Left colon (tissue), 2 donors: ENCODE measurements at regions not wholly inside any gene's neighbourhood (a gene's known extent, or its start where the extent isn't known, plus 50 kb on each side); places are given as distances from the start of the nearest gene placed in this dataset.

Experiments
- ATAC-seq: fragments of 200-7000 bp; cut with Tn5 transposase; one replicate; pipeline ENCODE4 v1.9.1; 2020; ENCODE audit warnings: mild to moderate bottlenecking, moderate library complexity
- DNase-seq, 2 donors: peaks; one replicate each; pipeline ENCODE4 v3.0.0-alpha.2; 2020
- intact Hi-C, 2 donors: fragments of 100-400 bp; cut with DNase I in 1 of 2; cut with micrococcal nuclease in 1 of 2; formaldehyde crosslinking; loops; one replicate each; pipeline versions ENCODE4 v1.11.2 to v1.14.0; 2022; cut with DNase I, micrococcal nuclease
- donor health status: DM: no; HTN: no; CAD: no.
- donor health status: DM: yes; HTN: yes; CAD: no.

DNA sequence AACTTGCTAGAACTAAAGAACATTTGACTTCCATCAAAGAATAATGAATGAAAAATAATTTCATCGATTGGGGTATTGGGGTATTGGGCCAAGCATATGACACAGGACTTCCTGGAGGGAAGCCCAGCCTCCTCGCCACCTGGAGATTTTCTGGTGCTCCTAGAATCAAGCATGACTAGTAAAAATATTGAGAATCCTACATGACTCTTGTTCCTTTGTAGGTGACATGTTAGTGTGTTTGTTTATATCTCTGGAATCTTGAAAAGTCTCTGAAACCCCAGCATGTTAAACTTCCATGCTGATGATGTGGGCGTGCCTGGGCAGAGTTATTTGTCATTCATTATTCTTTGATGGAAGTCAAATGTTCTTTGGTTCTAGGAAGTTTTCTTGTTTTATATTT, 90.1 kb upstream of the EPHB3 start:
- ATAC-seq: no peak
- intact Hi-C loops: no loop called here
- no peak for DNase-seq

DNA sequence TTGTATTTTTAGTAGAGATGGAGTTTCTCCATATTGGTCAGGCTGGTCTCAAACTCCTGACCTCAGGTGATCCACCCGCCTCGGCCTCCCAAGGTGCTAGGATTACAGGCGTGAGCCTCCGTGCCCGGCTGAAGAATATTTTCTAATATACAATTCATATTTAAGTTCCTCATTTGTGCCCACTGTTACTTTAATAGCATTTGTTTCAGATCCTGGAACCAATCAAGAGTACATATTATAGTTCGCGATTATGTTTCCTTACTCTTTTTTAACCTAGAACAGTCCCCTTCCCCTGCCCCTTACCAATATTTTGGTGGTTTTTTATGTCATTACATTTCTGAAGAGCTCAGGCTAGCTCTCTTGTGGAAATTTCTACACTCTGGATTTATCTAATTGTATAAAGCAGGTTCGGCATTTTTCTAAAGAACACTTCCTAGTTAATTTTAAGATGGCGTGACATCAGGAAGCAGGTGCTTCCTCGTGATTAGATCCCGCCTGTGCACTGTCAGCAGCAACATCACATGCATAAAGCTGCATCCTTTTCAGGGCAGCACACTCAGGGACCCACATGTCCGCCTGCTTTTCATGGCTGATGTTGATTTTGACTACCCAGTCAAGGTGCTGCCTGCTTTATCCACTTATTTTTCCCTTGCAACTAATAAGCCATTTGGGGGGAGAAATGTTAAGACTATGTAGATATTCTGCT, 88.7 kb upstream of the EPHB3 start:
- peak in 1 of 2 donors; percentile 39 for DNase-seq
- intact Hi-C loops: no loop called here
- ATAC-seq: peak; percentile 29

DNA sequence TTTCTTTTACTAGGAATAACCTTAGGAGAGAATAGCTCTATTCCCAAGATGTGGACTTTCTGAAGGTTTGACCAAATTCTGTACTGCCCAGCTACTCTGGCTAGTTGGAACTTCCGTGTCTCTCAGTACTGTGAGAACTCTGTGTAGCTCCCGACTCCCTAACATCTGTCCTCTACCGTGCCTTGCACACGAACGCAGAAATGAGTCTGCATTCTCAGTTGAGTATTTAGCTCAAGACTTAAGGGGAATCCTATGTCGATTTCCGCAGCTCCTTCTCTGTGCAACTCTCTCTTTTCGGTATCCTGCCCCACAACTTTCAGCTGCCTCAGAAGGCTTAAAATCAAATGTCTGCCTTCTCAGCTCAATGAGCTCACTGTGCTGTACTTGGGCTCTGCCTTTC, 86.7 kb upstream of the EPHB3 start:
- DNase-seq (no peak), ATAC-seq (no peak)
- intact Hi-C loops: no loop called here

DNA sequence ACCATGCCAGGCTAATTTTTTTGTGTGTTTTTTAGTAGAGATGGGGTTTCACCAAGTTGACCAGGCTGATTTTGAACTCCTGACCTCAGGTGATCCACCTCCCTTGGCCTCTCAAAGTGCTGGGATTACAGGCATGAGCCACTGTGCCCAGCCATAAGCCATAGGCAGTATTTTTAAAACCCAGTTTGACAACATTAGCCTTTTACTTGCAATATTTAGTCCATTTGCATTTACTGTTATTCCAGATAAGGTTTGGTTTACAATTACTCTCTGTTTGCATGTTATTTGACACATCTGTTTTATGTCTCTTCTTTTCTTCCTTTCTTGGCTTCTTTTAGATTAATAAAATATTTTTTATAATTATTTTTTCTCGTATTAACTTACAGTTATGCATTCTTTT, 83.6 kb upstream of the EPHB3 start:
- ATAC-seq (no peak), DNase-seq (no peak)
- intact Hi-C loops: no loop called here

DNA sequence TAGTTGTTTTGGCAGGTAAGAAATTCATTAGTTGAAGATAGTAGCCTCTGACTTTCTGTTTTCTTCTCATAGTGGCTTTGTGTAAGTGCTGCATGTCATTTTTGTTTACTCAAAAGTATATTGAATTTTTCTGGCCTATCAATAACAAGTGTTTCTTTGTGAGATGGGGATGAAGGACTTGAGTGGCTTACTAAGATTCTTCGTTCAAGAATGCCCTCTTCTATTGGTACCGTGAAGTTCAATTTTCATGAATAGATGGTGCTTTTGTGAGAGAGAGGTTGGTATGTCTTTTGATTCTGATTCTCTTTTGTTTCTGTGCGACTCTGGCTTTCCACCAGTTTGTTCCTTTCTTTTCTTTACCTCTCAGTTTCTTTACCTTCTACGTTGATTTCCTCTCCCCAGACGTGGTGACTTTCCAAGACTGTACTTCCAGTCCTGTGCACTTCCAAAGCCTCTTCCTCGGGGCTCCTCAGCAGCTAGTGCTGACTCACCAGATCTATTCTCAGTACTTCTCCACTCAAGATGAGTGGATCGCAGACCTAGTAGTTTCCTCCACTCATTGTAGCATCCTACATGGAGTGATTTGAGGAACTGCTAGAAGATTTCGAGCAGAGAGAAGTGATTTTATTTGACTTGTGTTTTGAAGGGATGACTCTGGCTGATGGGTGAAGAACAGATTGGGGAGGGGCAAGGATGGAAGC, 82.0 kb upstream of the EPHB3 start:
- intact Hi-C loops: no loop called here
- ATAC-seq: no peak
- no peak for DNase-seq

DNA sequence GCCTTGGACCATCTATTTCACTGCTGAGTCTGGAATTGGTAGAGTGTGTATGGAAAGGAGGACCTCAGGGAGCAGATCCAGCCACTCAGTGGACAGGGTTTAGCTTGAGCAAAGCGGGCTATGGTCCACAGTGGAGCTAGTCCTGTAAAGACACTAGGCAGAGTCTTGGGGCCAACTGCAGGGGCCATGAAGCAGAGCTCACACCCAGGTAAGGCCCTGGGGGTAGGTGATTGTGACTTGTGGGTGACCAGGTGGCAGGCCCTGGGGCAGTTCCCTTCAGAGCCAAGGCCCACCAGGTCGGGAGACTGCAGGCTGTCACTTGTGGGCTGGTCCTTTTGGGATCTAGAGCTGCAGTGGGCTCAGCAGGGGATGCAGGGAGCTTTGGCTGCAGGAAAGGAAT, 80.8 kb upstream of the EPHB3 start:
- DNase-seq (no peak), ATAC-seq (no peak)
- intact Hi-C loops: no loop called here

DNA sequence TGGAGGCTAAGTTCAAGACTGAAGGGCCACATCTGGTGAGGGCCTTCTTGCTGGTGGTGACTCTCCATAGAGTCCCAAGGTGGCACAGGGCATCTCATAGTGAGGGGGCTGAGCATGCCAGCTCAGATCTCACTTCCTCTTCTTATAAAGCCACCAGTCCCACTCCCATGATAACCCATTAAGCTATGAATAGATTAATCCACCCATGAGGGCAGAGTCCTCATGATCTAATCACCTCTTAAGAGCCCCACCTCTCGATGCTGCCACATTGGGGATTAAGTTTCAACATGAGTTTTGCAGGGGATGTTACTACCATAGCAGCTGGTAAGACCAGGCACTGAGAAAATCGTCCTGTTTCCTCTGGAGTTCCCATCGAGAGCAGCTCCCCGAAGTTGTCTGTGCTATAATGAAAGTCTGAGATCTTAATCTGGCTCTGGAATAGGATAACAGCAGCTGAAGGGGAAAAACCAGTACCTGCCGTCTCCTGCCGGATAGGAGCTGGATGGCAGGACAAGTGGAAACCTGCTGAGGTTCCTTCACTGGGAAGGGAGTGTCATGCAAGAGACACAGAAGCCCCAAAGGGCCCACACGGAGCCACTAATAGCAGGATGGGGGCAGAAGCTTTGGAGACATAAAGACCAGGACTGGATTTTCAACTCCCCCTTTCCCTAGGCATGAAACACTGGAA, 79.5 kb upstream of the EPHB3 start:
- intact Hi-C loops: no loop called here

DNA sequence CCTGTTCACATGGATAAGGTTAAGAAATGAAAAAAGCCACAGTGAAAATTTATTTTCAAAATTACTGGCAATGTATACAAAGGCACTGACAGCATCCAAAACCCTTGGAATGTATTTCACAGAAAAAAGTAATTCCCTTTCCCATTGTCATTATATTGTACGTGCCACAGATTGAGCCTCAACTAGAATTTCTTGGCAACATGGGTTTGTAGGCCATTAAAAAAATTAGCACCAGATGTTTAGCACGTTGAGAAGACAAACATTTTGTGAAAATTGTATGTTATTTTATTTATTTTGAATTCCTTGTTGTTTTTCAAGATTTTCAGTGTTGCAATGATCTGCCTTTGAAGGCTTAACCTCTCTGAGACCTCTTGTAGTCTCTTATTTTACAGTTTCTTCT, 76.3 kb upstream of the EPHB3 start:
- ATAC-seq: no peak
- DNase-seq: no peak
- intact Hi-C loops: no loop called here

More for the DNA sequence above, 79.5 kb upstream of the EPHB3 start:
- ATAC-seq (no peak), DNase-seq (no peak)

DNA sequence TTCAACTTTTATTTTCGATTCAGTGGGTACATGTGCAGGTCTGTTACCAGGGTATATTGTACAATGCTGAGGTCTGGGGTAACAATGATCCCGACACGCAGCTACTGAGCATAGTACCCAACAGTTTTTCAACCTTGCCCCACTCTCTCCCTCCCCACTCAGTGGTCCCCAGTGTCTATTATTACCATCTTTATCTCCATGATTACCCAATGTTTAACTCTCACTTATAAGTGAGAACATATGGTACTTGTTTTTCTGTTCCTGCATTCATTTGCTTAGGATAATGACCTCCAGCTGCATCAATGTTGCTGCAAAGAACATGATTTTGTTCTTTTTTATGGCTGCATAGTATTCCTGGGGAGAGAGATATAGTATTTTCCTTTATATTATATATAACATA, 75.7 kb upstream of the EPHB3 start:
- DNase-seq (no peak), ATAC-seq (no peak)
- intact Hi-C loops: no loop called here

DNA sequence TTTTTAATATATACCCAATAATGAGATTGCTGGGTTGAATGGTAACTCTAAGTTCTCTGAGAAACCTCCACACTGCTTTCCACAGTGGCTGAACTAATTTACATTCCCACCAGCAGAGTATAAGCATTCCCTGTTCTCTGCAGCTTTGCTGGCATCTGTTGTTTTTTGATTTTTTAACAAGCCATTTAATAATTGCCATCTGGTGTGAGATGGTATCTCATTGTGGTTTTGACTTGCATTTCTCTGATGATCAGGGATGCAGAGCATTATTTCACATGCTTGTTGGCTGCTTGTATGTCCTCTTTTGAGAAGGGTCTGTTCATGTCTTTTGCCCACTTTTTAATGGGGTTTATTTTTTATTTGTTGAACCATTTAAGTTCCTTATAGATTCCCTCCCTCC, 75.0 kb upstream of the EPHB3 start:
- intact Hi-C loops: no loop called here
- ATAC-seq: no peak

DNA sequence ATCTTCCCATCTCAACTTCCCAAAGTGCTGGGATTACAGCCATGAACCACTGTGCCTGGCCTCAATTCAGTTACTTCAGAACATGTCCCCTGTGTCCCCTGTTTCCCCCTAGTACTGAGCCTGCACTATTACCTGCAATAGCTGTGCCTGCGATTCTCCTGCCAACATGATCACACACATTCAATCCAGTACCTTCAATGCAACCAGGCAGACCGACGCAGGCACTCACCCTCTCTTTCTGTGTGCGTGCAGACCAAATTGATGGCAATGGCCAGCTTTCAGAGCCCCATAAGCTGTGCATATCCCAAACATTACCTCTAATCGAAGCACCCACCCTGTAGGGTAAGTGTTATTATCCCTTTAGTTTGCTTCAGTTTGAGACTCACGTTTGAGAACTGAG, 73.0 kb upstream of the EPHB3 start:
- ATAC-seq: no peak
- intact Hi-C loops: no loop called here
- DNase-seq: no peak

More for the DNA sequence above, 75.0 kb upstream of the EPHB3 start:
- no peak for DNase-seq

DNA sequence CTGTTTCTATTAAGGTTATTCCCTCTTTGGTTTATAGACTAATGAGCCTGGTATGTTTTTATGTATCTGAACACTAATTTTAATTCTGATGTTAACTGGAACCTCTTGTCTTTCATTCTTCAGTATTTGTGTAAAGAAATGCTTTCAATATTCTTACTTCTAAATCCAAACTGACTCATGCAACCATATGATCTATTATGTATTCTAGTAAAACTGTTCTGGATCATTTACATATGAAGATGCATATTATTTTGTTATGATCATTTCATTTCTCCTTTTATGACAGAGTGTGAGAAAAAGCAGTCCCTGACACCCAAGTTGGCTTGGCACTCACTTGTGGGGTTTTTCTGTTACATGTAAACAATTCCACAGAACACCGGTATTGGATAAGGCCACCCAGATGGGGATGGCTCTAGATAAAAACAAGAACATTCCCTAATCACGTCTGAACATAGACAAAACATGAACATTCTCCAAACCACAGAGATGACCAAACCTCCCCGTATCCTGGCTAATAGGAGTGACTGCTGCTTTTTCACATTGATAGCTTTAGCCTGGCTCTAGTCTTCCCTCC, 72.2 kb upstream of the EPHB3 start:
- no peak for DNase-seq
- intact Hi-C loops: no loop called here

DNA sequence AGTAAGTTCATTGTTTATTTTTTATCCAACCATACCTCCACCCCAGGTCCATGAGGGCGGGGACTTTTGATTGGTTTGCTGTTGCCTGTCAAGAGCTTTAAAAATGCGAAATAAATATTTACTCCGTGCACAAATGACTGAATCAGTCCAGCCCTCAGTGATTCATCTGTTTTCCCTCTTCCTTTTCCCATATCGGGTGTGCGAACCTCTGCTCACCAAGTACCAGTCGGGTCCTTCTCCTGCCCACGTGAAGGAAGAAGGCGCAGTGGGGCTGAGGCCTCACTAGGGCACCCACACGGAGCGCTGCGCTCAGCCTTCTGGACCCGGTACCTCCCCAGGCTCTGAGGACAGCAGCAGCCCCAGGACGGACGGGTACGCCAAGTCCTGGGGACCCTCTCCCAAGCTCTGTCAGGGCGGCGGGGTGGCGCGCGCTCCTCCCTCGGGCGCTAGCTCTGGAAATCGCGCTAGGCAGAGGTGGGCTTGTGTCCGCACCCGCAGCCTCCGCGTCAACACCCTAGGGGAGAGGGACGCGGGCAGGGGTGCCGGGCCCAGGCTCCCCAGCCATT, 70.5 kb upstream of the EPHB3 start:
- intact Hi-C loops: loop anchor here in 1 of 2 donors (10.0 kb wide), 1 partner anchor 76 kb away; no protein-coding TSS in a partner anchor
- DNase-seq (no peak), ATAC-seq (peak; percentile 11)

More for the DNA sequence above, 72.2 kb upstream of the EPHB3 start:
- no peak for ATAC-seq

DNA sequence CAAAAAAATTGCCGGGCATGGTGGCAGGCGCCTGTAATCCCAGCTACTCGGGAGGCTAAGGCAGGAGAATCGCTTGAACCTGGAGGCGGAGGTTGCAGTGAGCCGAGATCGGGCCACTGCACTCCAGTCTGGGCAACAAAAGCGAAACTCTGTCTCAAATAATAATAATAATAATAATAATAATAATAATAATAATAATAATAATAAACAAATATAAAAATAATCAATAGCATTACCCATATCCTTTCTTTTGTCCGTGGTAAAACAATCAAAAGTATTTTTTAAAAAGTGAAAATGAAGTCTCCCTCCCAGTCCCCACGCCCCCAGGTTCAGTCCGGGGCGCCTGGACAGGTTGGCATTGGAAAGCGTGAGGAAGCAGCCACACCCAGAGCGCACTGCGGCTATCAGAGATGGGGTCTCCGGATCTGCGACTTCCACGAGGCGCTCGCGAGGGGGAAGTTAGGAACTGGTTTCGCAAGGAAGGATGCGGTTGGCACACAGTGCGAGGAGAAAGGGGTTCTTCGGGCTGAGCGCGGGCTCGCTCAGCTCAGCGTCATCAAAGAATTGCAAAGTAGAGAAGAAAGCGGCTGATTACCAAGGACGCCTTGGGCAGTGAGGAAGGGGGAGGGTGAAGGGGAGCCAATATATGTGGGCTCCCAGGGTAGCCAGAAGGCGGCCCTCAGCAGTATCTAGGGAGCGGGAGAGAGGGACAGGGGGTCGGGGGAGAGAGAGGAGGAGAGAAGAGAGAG, 69.5 kb upstream of the EPHB3 start:
- intact Hi-C loops: loop anchor here in 1 of 2 donors (10.0 kb wide), 1 partner anchor 77 kb away; no protein-coding TSS in a partner anchor
- DNase-seq (peak in 1 of 2 donors; percentile 28), ATAC-seq (no peak)

DNA sequence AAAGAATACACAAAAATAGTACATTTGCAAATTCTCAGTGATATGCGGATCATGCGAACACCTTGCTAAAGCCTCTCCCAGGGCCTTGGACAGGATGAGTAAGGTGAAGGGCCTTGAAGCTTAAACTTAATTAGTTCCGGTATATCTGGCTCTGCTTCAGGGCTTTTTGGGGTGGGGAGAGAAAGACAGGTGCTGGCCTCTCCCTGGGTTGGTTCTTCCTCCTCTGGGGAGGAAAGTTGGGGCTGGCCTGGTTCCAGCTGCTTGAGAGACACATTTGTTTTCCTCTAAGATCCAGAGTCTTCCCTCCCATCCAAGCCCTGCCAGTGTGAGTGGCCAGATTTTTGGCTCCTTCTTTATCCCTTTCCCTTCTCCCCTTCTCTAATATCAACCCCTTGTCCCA, 64.7 kb upstream of the EPHB3 start:
- no peak for DNase-seq
- ATAC-seq: no peak
- intact Hi-C loops: loop anchor here in 1 of 2 donors (10.0 kb wide), 1 partner anchor 82 kb away; no protein-coding TSS in a partner anchor

DNA sequence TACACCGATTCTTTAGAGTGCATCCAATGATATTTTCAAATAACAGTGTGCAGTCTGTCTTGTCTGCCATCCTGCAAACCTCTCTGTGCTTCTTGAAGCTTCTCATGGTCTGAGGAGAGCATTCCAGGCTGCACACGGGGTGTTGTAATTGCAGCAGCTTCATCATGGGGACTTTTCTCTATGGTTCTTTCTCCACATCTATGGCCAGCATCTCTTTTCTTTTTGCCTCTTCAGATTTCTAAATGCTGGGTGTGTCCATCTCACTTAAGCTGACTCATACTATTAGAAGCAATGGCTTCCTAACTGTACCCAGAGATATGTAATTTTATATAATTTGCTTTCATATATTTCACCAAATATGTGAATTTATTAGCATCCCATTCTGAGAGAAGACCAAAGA, 63.8 kb upstream of the EPHB3 start:
- ATAC-seq (no peak), DNase-seq (no peak)
- intact Hi-C loops: loop anchor here in 1 of 2 donors (10.0 kb wide), 1 partner anchor 83 kb away; no protein-coding TSS in a partner anchor

DNA sequence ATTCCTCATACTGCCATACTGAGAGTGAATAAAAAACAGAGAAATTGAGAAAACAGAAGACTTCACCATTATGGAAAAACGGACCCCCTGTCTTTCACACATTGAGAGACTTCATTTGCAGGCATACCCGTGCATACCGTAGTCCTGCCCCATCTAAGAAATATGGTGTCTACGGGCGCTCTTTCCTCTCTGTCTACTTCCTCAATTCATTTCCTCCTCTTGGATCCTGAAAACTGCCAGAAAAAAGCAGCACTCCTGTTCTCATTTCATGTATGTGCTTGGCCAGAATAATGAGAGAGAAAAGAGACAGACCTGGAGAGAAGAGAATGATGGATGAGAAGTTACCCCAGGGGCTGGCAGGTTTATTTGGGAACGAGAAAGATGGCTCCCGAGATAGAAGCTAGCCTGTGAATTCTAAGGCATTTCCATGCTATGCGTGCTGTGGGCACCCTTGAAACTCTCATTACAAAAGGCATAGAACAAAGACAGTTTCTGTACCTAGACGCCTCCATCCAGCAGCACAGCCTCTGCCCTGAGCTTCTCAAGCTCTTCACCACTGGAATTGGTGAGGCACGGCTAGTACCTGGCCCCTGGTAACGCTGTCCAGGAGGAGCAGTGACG, 62.5 kb upstream of the EPHB3 start:
- ATAC-seq (no peak), DNase-seq (no peak)
- intact Hi-C loops: loop anchor here in 1 of 2 donors (10.0 kb wide), 1 partner anchor 84 kb away; no protein-coding TSS in a partner anchor

DNA sequence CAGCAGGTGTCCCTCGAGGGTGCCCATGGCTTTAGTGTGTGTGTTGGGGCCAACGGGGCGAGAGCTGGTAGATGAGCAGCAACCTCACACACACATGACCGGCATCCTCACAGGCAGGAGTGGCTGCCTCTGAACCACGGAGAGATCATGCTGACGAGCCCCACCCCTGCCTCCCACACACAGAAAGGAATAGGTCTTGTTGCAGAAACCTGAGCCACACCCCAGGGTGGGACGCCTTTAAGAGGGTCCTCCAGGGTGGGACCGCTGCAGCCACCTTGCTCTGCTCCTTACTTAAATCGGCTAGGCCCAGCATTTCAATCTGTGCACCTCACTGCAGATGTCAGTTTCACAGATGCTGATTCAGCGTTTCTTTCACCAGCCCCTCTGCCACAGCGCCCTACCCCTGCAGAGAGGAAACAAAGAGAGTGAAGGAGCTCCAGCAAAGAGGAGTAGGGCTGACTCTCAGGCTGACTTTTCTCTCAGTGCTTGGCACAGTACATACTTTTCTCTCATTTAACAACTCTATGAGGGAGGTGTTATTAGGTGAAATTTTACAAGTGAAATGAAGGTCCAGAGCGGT, 61.2 kb upstream of the EPHB3 start:
- intact Hi-C loops: no loop called here
- DNase-seq (no peak), ATAC-seq (no peak)
